A673 (cell line): ENCODE measurements at regions not wholly inside any gene's neighbourhood (a gene's known extent, or its start where the extent isn't known, plus 50 kb on each side); places are given as distances from the start of the nearest gene placed in this dataset.

Source experiments
- CTCF ChIP-seq: fragments of 300-800, 200-600 bp; sonication (generic); conservative IDR thresholded peaks from 2 replicates; pipeline ENCODE4 v1.5.1; 2017; ENCODE audit warnings: low read depth, mild to moderate bottlenecking, antibody characterized with exemption, low read length, moderate library complexity, mixed read lengths
- EZH2 ChIP-seq: fragments of 200-600 bp; sonication (generic); IDR thresholded peaks from 2 replicates; pipeline ENCODE4 v1.6.1; 2017; ENCODE audit warnings: borderline replicate concordance, low read depth, mild to moderate bottlenecking, mixed read lengths, antibody characterized with exemption, low read length; ENCODE audit not compliant: poor library complexity, severe bottlenecking

GRCh38 chr6:147040121-147040910 lies 163.9 kb upstream of the STXBP5 start:
- TF ChIP-seq EZH2 (no peak), CTCF (no peak)
